Right lobe of liver (tissue), 6 donors: ENCODE measurements at regions not wholly inside any gene's neighbourhood (a gene's known extent, or its start where the extent isn't known, plus 50 kb on each side); places are given as distances from the start of the nearest gene placed in this dataset.
A peak's percentile ranks its signal among the peaks of the same experiment; 100 is the strongest.

Experiments
- ATAC-seq, 4 donors: fragments of 200-7000 bp; cut with Tn5 transposase; one replicate each; pipeline ENCODE4 v1.9.1; 2020; ENCODE audit warnings: mild to moderate bottlenecking in 4 of 4, moderate library complexity in 4 of 4
- DNase-seq, 3 donors: peaks; one replicate each; pipeline ENCODE4 v3.0.0-alpha.2; 2020
- H3K27ac ChIP-seq, 3 donors: fragments of 200-600 bp; one replicate each; pipeline ENCODE4 v1.8.0; 2022
- H3K27me3 ChIP-seq, 2 donors: fragments of 200-600 bp; one replicate each; pipeline ENCODE4 v1.8.0; 2022
- H3K36me3 ChIP-seq, 4 donors: fragments of 200-600 bp; sonication (generic) in 1 of 4; one replicate each; pipeline versions ENCODE4 v1.5.1 to v1.8.0; 2017 to 2022; ENCODE audit warnings: control low read depth in 1 of 4
- H3K4me1 ChIP-seq, 4 donors: fragments of 200-600 bp; sonication (generic) in 1 of 4; one replicate each; pipeline versions ENCODE4 v1.5.1 to v1.8.0; 2017 to 2022; ENCODE audit warnings: control low read depth in 1 of 4
- H3K4me3 ChIP-seq, 3 donors: fragments of 200-600 bp; one replicate each; pipeline ENCODE4 v1.8.0; 2022
- H3K9me3 ChIP-seq, 4 donors: fragments of 200-600 bp; sonication (generic) in 1 of 4; one replicate each; pipeline versions ENCODE4 v1.5.1 to v1.8.0; 2017 to 2022; ENCODE audit warnings: control low read depth in 1 of 4
- CTCF ChIP-seq, 4 donors: fragments of 200-600 bp in 3 of 4; fragments of 450-650 bp in 1 of 4; IDR thresholded peaks; one replicate each; pipeline versions ENCODE4 v1.5.1 to v1.8.0; 2016 to 2022; ENCODE audit warnings: antibody characterized with exemption in 4 of 4, mild to moderate bottlenecking in 2 of 4
- POLR2A ChIP-seq: fragments of 450-650 bp; IDR thresholded peaks from one replicate; pipeline ENCODE4 v1.6.1; 2017; ENCODE audit warnings: antibody characterized with exemption, mild to moderate bottlenecking
- WGBS: methylation state at CpG from one replicate; pipeline ENCODE4 v1.1.6; 2018; ENCODE audit warnings: low coverage, low lambda C conversion rate; ENCODE audit not compliant: insufficient coverage; ENCODE audit errors: missing lambda C conversion rate; 5-methylcytosine and 5-hydroxymethylcytosine counted together
- intact Hi-C, 2 donors: fragments of 100-400 bp; cut with DNase I; formaldehyde crosslinking; loops; one replicate each; pipeline versions ENCODE4 v1.11.2 to v1.14.1; 2022
- donor health status: DM: no; HTN: yes; CAD: no.
- donor health status: DM: no; HTN: no; CAD: no.
- donor health status: DM: no; HTN: no; CAD: no.
- donor health status: DM: no; HTN: yes; CAD: no.
- donor health status: DM: no; HTN: yes; CAD: no.

- 74% methylated on average over 2 of the region's 2 CpGs for WGBS
- DNase-seq (no peak), ATAC-seq (peak in 3 of 4 donors; percentile 20 to 48 (median 32))
- Histone ChIP-seq H3K9me3 (no peaks in the 10 kb centered on the region), H3K4me1 (no peaks in the 10 kb centered on the region), H3K36me3 (no peaks in the 10 kb centered on the region), H3K4me3 (no peak overlapping the region), H3K27me3 (no peaks in the 10 kb centered on the region), H3K27ac (no peak overlapping the region)
- TF ChIP-seq POLR2A (no peak), CTCF (IDR thresholded peaks at IDR 0.05) (peak; percentile 39 to 67 (median 58))
- intact Hi-C loops = no loop called here
Observed at GRCh38 chr18:27685807-27686412, 491.0 kb downstream of the CDH2 start.

GRCh38 chr18:27685091-27685490 is 491.8 kb downstream of the CDH2 start:
- Histone ChIP-seq H3K4me3 (no peak overlapping the region), H3K27me3 (no peaks in the 10 kb centered on the region), H3K27ac (no peak overlapping the region), H3K9me3 (no peaks in the 10 kb centered on the region), H3K36me3 (no peaks in the 10 kb centered on the region), H3K4me1 (no peaks in the 10 kb centered on the region)
- 52% methylated on average over 2 of the region's 3 CpGs for WGBS
- DNase-seq (no peak), ATAC-seq (no peak)
- TF ChIP-seq POLR2A (no peak), CTCF (IDR thresholded peaks at IDR 0.05) (no peak)
- intact Hi-C loops = no loop called here

- intact Hi-C loops = no loop called here
Observed at GRCh38 chr18:27674411-27674810, 489.3 kb upstream of the CHST9 start.

GRCh38 chr18:27673861-27674260 is 488.8 kb upstream of the CHST9 start:
- WGBS = 85% methylated on average over 5 of the region's 27 CpGs
- Histone ChIP-seq H3K27me3 (no peaks in the 10 kb centered on the region), H3K4me3 (no peak overlapping the region), H3K9me3 (no peaks in the 10 kb centered on the region), H3K4me1 (no peaks in the 10 kb centered on the region), H3K27ac (no peak overlapping the region), H3K36me3 (no peaks in the 10 kb centered on the region)
- DNase-seq = peak in 1 of 3 donors; percentile 40
- intact Hi-C loops = no loop called here
- no peak for ATAC-seq
- TF ChIP-seq POLR2A (no peak), CTCF (IDR thresholded peaks at IDR 0.05) (no peak)

More at GRCh38 chr18:27674411-27674810, 489.3 kb upstream of the CHST9 start:
- Histone ChIP-seq H3K9me3 (no peaks in the 10 kb centered on the region), H3K36me3 (no peaks in the 10 kb centered on the region), H3K27me3 (no peaks in the 10 kb centered on the region), H3K4me3 (no peak overlapping the region), H3K4me1 (no peaks in the 10 kb centered on the region), H3K27ac (no peak overlapping the region)
- DNase-seq (no peak), ATAC-seq (no peak)
- TF ChIP-seq CTCF (IDR thresholded peaks at IDR 0.05) (no peak), POLR2A (no peak)
- WGBS = 88% methylated on average over 2 of the region's 3 CpGs
